GM19025 (cell line): ENCODE measurements at regions not wholly inside any gene's neighbourhood (a gene's known extent, or its start where the extent isn't known, plus 50 kb on each side); places are given as distances from the start of the nearest gene placed in this dataset.

Source experiments
- ATAC-seq: cut with Tn5 transposase; IDR thresholded peaks from one replicate; pipeline ENCODE4 v1.9.1; 2021; ENCODE audit warnings: mild to moderate bottlenecking, low read depth, moderate library complexity; ENCODE audit not compliant: unreplicated experiment

DNA sequence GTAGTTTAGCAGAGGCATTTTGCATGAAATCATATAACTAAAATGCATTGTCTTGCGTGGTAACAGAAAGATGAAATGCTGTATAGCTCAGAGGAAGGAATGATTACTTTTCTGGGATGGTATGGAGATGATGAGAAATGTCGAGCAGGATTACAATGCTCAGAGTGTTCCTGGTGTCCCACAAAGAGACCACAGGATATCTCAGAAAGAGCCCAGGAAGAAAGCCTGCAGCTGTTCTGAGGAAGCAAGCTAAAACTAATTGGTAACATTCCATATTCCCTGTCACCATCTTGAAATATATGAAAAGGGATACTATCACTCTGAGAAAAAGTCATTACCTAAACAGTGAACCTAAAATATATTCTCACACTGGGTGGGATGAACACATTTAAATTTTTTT lies 233.1 kb downstream of the POU4F1 start:
- no peak for ATAC-seq

DNA sequence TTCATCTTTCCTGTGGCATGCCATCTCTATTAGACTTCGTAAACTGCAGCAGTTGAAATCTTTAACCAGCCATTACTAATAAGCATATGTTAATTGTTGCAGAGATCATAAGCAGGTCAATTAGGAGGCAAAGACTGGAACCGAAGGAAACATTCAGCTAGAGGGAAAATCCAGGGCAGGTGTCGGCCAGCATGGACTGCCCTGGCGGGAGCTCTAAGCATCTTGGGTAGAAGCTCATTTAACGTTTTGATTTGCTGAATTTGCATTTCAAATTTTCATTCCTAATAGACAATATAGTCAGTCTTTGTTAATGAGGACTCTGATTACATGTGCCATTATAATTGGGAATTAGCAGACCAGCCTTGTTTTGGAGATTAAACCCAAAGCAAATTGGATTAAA lies 238.6 kb downstream of the POU4F1 start:
- no peak for ATAC-seq

DNA sequence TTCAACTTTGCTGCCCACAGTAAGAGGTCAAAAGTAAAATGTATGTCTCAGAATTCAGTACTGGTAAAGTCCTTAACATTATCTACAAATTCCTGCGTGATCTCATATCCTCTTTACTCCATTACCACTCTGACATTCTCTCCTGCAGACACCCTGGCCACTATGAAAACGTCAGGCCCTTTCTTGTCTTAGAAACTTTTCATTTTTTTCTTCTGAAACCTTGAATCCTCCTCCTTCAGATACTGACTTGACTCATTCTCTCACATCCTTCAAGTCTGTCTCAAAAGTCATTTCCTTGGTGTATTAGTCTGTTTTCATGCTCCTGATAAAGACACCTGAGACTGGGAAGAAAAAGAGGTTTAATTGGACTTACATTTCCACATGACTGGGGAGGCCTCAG lies 262.3 kb downstream of the POU4F1 start:
- peak; percentile 40 for ATAC-seq

DNA sequence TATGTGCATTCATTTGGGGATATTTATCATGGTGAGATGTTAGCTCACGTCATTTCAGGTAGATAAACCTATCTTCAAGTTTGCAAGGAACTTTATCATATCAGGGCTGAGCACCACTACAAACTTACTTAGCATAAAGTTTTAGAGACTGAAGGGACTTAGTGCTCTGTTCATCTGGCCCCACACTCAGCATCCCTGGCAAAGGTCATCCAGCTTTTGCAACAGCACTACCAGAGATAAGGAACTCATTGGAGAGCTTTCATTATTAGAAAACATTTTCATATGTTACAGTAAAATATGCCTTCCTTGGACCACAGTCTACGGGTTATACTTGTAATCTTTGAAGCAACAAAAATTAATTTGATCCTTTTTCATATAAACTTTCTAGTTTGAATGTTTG lies 263.4 kb downstream of the POU4F1 start:
- ATAC-seq, result no peak

DNA sequence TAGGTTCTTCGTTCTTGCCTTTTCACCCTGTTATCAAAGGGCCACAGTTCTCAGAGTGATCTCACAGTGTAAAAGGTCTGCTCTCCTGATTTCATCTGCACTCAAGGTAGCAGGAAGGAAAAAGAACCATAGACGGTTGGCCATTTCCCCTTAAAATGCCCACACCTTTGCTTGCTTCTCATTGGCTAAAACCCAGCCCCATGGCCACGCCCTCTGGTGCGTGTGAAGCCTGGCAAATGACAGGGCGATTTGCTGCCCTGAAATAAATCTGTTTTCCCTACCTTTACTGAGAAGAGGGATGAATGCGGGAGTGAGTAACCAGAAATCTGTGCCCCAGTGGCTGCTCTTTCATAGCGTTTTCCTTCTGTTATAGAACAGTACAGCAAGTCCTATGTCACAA lies 269.3 kb downstream of the POU4F1 start:
- ATAC-seq, result no peak

DNA sequence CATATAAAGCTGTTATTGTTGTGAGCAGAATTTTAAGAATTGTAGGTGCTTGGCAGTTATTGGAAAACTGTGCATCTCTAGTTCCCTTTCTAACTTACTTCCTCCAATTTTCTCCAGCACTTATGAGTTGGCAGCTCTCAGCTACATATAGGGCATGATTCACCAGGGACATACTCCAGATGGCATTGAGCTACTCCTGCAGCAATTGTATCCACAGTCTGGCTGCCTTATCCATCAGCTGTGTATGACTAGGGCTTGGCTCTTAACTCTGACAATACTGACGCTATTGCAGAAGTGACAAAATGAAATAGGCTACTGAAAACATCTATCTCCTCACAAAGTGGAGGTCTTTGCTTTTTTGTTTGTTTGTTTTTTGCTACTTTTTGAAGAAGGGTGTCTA lies 276.7 kb downstream of the POU4F1 start:
- no peak for ATAC-seq

DNA sequence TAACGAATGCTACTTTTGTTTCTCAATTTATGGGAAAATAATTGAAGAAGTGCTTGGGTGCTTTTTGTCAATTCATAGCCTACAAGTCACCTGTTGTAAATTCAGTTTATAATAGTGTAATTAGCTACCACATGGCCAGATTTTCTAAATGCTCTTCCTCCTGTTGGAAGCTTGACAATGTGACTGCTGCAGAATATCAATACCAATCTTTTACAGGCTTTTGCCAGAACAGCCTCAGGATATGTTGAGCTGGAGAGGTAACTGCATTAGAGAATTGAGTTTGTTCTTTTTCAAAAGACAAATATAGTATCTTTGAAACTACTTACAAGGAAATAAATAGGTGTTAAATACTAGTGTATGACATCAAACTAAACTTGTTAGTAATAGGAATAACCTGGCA lies 277.8 kb downstream of the POU4F1 start:
- ATAC-seq, result no peak

DNA sequence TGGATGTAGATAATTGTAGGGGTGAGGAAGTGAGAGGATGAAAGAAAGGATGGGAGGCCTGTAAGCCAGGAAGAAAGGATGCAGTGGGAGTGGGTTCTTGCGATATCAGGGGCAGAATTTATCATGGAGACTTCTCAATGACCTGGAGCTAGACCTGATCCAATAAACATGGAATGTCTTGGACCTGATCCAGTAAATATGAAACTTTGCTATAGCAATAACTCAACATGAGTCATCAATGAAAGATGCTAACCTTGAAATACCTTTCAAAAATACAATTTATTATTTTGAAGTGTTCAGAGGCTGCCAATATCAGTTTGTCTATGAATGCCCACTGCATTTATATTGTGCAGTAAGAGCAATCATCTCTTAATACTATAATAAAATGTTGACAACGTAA lies 279.5 kb downstream of the POU4F1 start:
- ATAC-seq, result no peak

DNA sequence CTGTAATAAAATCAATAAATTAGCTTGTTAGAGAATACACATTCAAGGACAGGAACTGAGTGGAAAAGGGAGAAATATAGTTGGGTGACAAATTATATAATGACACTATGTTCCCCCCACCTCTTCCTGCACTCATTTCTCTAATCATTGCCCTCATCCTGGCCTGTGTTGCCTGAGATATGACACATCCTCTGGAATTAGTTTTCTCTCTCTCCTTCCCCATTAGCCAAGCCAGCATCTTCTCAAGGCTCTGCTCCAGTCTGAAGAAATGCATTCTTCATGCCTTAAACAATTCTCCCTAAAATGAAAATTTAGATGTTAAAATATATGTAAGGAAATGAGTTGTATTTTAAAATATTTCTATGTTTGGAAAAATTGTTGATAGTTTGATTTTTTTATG lies 280.3 kb downstream of the POU4F1 start:
- ATAC-seq, result no peak

DNA sequence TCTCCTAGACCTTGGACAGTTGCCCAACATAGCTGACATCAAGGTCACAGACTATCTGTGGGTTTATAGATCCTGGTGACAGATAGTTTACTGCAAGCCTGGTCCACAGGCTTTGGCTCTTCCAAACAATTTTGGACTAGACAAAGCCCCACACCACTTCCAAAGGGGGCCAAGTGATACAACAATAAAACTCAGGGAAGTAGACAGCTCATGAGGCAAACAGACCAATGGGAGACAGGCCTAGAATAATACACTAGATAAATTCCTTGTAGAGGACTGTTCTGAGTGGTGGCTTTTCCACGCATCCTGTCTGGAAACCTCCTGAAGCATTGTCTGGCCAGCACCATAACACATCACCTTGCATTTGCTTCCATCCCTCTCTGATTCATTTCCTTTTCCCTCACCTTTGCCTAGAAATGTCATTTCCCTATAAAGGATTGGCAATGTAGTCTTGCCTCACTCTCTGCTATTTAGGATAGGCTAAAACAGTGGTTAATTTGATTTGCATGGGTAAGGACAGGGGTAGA lies 284.2 kb downstream of the POU4F1 start:
- no peak for ATAC-seq

DNA sequence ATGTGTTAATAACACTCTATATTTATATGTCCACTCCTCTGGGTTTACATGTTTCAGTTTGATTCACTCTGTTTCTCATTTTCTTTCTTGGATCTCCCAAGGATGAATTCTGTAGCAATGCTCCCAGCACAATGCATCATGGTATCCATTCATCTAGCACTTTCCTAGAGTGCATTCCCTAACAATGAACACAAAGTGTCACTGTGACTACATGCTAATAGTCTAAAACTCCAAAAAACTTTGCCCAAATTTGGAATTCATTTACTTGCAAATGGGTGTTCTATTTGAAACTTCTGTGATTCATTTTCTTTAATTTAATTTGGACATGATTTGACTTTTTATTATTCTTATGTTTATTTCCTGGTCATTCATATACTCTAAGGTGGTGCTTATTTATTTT lies 286.3 kb downstream of the POU4F1 start:
- no peak for ATAC-seq

DNA sequence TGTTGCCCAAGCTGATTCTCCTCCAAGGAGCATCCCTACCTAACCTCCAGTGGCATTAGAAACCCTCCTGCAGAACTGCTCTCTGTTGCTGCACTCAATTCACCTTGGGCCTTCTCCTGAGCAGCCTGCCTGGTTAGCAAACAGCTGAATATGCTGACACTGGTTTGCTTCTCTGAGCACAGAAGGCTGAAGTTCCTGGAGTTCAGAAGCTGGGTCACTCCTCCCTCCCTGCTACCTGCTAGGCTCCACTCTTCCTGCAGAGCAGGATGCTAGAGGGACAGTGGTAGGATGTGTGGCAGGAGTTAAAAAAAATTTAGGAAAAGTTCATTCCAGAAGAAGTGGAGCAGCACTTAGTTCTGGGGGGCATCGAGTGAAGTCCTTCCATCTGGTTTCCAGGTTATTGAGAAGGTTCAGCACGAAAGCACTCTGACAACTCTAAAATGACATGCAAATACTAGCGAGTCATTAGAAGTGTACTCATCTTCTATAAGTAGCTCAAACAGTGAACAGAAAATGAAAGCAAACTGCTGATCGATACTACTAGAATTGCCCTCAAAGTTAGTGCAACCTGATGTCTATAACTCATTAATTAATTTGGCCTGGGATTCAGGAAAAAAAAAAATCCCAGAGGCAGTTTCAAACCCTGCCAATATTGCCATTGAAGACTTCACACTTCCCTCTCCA lies 293.7 kb downstream of the POU4F1 start:
- ATAC-seq, result peak; percentile 90

DNA sequence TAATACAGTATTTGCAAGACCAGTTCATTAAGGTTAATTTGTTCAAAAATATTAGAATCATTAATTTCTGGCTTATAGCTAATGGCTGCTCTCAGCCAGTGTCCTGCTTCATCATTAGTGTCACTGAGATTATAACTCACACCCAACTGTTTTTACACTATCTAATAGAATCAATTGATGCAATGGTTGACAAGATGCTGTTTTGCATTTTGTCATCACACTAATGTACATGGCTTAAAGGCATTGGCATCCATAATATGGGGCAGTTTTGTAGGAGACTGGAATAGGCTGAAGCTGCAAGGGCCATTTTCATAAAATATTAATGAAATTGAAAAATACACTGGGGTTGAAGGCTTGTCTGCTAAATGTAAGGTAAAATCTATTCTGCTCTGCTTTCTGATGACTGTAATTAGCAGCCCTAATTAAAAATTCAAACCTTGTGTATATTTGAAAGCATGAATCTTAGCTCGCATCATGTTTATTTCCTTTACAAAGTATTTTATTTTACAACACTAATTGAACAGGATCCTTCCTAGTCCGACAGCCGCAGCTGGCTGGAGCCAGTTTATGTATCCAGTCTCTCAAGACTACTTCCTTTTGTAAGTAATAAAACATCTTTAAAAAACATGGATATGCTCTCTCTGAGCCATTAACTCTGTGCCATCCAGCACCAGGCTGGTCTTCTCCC lies 296.7 kb downstream of the POU4F1 start:
- ATAC-seq, result no peak

DNA sequence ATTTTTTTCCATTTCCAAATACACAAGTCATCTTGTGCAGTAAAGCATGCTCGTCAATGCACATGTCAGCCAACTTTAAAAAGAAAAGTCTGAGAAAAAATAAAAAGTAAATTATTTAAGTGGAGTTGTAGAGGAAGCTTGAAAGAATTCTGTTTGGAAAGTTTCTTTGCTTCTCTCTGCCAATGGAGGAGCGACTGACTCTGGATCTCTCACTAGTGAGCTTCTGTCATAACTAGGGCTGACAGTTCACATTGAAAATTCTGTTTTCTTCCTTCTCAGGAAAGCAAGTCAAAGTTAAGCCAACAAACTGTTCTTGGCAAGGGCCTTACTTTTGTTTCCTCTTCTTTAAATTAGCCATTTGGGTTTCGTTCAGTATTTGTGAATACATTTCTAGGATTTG lies 298.2 kb downstream of the POU4F1 start:
- ATAC-seq, result no peak

DNA sequence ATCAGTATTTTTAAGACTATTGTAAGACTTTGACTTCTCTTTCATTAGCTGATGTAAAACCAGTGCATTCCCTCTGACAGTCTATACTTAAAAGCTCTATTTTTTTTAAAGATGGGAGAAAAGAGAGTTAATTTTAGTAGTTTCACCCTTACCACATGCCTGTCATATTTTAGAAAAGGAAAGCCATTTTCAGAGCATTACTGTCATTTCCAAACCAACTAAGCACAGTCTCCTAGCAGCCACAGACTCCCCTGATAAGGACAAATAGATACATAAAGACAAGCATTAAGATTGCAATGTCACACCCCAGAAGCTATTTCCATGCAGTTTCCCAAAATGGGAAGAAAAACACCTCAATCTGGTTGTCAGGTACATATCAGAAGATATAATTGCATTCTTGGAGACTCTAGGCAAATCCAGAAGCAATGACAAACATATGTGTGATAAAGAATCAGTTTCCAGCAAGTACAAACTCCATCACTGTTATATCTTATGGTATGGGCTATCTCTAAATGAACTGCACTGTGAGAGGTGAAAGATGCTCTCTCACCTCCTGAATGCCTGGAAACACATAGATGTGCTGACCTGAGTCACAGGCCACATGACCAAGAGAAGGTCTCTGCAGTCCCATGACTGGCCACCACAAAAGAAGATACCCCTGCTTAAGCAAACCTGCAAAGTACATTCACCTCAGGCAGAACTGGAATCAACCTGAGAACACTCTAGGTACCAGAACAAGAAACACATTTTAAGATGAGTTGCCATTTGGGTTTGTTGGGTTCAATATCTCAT lies 303.3 kb downstream of the POU4F1 start:
- peak; percentile 74 for ATAC-seq

DNA sequence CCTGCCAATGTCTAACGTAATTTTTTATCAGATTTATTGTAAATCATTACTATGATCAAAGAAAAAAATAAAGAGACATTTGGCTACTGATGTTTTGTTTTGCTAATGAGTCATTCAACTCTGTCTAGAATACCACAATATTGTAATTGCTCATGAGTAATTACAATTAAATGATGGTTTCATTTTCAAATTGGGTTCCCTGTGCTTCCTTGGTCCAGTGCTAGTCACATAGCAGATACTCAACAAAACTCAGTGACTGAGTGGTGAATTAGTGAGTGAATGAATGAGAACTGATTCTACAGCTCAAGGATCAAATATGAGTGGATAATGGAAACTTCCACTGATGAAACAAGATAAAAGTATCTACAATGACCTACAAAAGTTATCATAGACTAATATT lies 304.7 kb downstream of the POU4F1 start:
- no peak for ATAC-seq

DNA sequence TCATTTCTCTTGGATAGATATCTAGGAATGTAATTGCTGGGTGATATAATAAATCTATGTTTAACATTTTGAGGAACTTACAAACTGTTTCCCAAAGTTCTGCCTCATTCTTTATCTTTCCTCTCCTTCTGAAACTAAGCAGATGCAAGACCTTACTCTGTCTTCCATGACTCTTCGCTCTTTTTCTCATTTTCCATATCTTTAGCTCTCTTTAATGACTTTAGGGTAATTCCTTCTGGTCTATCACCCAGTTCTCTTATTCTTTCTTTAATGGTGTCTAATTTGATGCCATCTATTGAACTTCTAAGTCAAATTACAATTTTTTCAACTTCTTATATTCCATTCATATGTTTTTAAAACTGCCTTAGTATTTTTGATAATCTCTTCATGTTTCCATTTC lies 316.6 kb downstream of the POU4F1 start:
- ATAC-seq, result no peak

DNA sequence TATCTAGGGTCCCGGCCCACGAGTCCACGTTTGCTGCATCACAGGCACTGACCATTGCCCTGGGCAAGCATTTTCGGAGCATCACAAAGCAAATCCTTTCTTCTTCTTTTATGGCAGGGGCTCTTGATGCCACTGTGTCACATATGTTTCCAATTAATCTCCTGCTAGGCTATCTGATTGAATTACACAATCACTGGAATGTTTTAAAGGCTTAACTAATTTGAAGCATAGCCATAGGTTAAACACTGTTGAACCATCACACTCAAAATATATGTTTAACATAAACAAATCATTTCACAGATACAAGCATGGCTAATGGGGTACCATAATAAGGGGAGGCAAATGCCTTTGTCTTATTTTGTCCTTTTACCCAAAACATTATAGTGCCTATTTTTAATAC lies 338.3 kb downstream of the POU4F1 start:
- no peak for ATAC-seq

DNA sequence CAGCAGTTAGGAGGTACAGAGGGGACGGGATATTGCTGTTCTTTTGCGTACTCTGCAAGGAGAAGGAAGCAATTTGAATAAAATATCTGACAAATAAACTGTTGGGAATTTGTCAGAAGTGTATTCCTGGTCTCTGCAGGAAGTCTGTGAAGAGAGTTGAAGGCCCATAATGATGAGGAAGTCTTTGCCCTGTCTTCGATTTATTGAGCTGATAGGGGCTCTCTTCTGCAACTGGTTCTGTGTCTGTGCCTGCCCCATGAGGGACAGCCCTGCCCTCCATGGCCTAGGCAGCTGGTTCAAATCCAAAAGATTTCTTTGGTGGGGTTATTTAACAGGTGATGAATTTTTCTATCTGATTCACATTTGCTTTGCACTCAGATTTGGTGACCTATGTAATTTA lies 339.7 kb upstream of the EDNRB start:
- ATAC-seq, result no peak

DNA sequence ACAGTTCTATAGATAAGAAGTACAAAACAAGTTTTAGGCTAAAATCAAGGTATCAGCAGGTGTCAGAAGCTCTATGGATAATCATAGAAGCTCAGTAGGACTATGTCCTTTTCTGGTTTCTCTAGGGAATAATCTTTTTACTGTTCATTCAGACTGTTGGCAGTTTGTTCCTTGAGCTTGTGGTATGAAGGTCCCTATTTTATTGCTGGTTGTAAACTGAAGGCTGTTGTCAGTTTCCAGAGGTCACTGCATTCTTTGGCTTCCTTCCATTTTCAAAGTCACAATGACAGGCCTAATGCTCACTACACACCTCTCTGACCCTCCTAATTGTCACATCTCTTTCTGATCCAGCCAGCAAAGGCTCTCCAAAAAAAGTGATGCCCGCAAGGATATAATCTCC lies 337.9 kb upstream of the EDNRB start:
- no peak for ATAC-seq

DNA sequence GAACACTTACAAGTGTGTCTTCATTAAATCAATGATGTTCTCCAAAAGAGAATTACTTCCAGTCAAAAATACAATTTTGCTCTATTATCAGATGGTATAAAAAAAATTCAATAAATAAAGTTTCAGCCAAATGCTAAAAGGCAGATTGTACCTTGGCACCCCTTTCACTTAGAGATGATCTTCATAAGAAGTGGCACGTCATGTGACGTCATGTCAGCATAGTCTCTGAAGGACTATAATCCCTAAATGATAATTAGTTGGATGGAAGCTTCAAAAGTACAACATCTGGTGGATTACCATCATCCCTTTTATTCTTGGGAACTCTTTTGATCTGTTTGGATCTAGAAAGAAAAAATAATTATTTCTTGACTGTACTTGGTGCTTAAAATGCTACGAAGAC lies 335.5 kb upstream of the EDNRB start:
- ATAC-seq, result no peak
